ENCODE measurements at regions not wholly inside any gene's neighbourhood (a gene's known extent, or its start where the extent isn't known, plus 50 kb on each side); places are given as distances from the start of the nearest gene placed in this dataset.

DNA sequence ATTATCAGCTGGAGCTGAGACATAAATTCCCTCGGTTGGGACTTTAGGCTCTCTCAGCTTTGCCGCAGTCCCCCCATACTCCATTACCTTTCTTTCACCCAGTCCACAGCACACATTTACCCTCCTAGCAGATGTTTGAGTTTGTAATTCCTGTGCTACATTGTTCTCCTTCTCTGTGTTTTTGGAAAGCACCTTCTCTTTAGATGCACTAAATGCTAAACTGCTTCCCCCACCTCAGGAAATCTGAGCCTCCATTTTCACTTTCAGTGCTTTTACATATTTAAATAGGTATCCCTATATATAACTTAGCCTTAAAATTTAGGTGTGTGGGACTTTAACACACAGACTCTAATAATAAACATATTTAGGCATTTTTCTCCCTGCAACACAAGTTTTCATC, 356.9 kb downstream of the NFIB start:
- H4K20me1 ChIP-seq (ENCODE audit: insufficient read depth) = peaks cover 4% of the 10 kb centered on the region; the same call in 1 of the 2 replicates
- H3K4me2 ChIP-seq = peak overlapping the region; percentile 22
- H3K27me3 ChIP-seq (ENCODE audit: insufficient read depth, low read depth) = peaks cover 52% of the 10 kb centered on the region
- no peak overlapping the region for H3K4me3 ChIP-seq (IDR thresholded peaks at IDR 0.05; ENCODE audit: insufficient read depth, low read depth, low read length)
- H3K79me2 ChIP-seq (ENCODE audit: insufficient read depth, low read depth) = no peaks in the 10 kb centered on the region
- H3K36me3 ChIP-seq (ENCODE audit: insufficient read depth) = no peaks in the 10 kb centered on the region
- no peak overlapping the region for H3K9ac ChIP-seq
- no peak overlapping the region for H3K27ac ChIP-seq
- H2AFZ ChIP-seq (ENCODE audit: low read depth) = no peak overlapping the region
- peaks cover 40% of the 10 kb centered on the region for H3K4me1 ChIP-seq (ENCODE audit: low read depth, poor library complexity, severe bottlenecking)
- TF ChIP-seq, protein P1, sequence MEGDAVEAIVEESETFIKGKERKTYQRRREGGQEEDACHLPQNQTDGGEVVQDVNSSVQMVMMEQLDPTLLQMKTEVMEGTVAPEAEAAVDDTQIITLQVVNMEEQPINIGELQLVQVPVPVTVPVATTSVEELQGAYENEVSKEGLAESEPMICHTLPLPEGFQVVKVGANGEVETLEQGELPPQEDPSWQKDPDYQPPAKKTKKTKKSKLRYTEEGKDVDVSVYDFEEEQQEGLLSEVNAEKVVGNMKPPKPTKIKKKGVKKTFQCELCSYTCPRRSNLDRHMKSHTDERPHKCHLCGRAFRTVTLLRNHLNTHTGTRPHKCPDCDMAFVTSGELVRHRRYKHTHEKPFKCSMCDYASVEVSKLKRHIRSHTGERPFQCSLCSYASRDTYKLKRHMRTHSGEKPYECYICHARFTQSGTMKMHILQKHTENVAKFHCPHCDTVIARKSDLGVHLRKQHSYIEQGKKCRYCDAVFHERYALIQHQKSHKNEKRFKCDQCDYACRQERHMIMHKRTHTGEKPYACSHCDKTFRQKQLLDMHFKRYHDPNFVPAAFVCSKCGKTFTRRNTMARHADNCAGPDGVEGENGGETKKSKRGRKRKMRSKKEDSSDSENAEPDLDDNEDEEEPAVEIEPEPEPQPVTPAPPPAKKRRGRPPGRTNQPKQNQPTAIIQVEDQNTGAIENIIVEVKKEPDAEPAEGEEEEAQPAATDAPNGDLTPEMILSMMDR (conservative IDR thresholded peaks at IDR 0.05; ENCODE audit: low read depth, low read length) = no peak

DNA sequence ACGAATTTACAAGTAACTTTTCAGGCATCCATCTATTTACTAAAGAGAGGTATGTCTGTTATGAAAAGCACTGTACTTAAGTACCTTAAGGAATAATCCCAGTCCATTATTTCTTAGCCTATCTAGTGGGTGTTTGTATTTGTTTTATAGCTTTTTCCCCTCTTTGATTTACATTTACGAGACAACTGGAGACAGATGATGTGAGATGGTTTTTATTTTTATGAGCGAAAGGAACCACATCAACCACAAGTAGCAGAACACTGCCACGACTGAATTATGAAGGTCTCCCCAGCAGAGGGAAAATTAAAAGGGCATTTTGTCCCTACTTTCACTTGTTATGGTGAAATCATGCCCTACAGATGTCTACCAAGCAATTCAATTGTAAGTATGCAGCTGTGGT, 357.8 kb downstream of the NFIB start:
- no peaks in the 10 kb centered on the region for H3K79me2 ChIP-seq (ENCODE audit: insufficient read depth, low read depth)
- peaks cover 46% of the 10 kb centered on the region for H3K4me1 ChIP-seq (ENCODE audit: low read depth, poor library complexity, severe bottlenecking)
- peaks cover 4% of the 10 kb centered on the region; the same call in 1 of the 2 replicates for H4K20me1 ChIP-seq (ENCODE audit: insufficient read depth)
- TF ChIP-seq, protein P1 (conservative IDR thresholded peaks at IDR 0.05; ENCODE audit: low read depth, low read length) = no peak
- no peak overlapping the region for H3K4me3 ChIP-seq (IDR thresholded peaks at IDR 0.05; ENCODE audit: insufficient read depth, low read depth, low read length)
- no peak overlapping the region for H3K27ac ChIP-seq
- no peaks in the 10 kb centered on the region for H3K36me3 ChIP-seq (ENCODE audit: insufficient read depth)
- H3K9ac ChIP-seq = no peak overlapping the region
- no peak overlapping the region for H2AFZ ChIP-seq (ENCODE audit: low read depth)
- H3K4me2 ChIP-seq = 0 out of 2 replicates have a peak overlapping the region, but pooled peaks have one; percentile 22
- peaks cover 61% of the 10 kb centered on the region for H3K27me3 ChIP-seq (ENCODE audit: insufficient read depth, low read depth)

DNA sequence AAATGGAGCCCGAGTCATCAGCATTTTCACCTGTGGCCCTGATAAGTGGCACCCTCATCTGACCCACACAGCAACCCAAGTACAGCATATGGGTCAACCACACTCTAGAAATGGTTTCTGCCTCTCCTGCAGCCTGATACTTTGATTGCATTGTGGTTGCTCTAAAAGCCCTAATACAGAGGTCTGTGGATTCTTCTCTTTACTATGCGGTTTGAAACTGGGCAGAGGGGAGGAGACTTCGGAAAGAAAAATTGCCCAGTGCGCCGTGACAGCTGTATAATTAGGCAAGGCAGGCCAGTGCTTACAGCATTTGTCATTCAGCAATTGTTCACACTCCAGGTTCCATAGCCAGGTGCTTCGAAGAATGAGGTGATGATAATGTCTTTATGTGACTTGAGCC, 361.0 kb downstream of the NFIB start:
- Histone ChIP-seq H3K9ac (no peak overlapping the region), H3K79me2 (ENCODE audit: insufficient read depth, low read depth) (no peaks in the 10 kb centered on the region), H3K4me2 (0 out of 2 replicates have a peak overlapping the region, but pooled peaks have one; percentile 29), H3K36me3 (ENCODE audit: insufficient read depth) (no peaks in the 10 kb centered on the region), H3K27ac (no peak overlapping the region), H2AFZ (ENCODE audit: low read depth) (no peak overlapping the region), H3K4me1 (ENCODE audit: low read depth, poor library complexity, severe bottlenecking) (peaks cover 46% of the 10 kb centered on the region), H3K27me3 (ENCODE audit: insufficient read depth, low read depth) (peaks cover 61% of the 10 kb centered on the region), H3K4me3 (IDR thresholded peaks at IDR 0.05; ENCODE audit: insufficient read depth, low read depth, low read length) (no peak overlapping the region), H4K20me1 (ENCODE audit: insufficient read depth) (peaks cover 4% of the 10 kb centered on the region; the same call in 1 of the 2 replicates)
- TF ChIP-seq, protein P1 (conservative IDR thresholded peaks at IDR 0.05; ENCODE audit: low read depth, low read length) = no peak

DNA sequence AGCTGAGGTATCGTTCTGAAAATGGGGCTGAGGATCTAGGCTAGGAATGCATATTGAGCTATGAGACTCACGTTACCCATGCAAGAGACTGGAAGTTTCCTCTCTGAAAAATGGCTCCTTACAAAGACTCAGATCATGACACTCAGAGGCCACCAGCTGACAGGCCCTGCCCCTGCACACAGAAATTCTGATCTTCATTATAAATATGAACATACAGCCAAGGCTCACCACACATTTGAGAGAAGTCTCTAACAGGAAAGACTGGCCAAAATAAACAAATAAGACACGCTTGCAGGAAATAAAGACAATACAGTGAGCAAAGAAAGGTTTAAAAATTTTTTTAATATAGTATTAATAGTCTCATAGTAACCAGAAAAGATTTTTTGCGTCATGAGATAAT, 365.9 kb downstream of the NFIB start:
- Histone ChIP-seq H3K27ac (no peak overlapping the region), H3K4me2 (no peak overlapping the region), H3K27me3 (ENCODE audit: insufficient read depth, low read depth) (peaks cover 23% of the 10 kb centered on the region; the same call in 1 of the 2 replicates), H4K20me1 (ENCODE audit: insufficient read depth) (no peaks in the 10 kb centered on the region), H3K4me1 (ENCODE audit: low read depth, poor library complexity, severe bottlenecking) (peaks cover 14% of the 10 kb centered on the region), H3K9ac (no peak overlapping the region), H3K4me3 (IDR thresholded peaks at IDR 0.05; ENCODE audit: insufficient read depth, low read depth, low read length) (no peak overlapping the region), H3K79me2 (ENCODE audit: insufficient read depth, low read depth) (no peaks in the 10 kb centered on the region), H3K36me3 (ENCODE audit: insufficient read depth) (no peaks in the 10 kb centered on the region), H2AFZ (ENCODE audit: low read depth) (no peak overlapping the region)
- TF ChIP-seq, protein P1 (conservative IDR thresholded peaks at IDR 0.05; ENCODE audit: low read depth, low read length) = no peak

Data from KMS-11 (cell line).